T-helper 2 cell treated with Interferon-gamma antibody and Interleukin-4, amounts not matched to agents 5 μg/mL and 100 μg/mL, for 36 hours (primary cell): ENCODE measurements at regions not wholly inside any gene's neighbourhood (a gene's known extent, or its start where the extent isn't known, plus 50 kb on each side); places are given as distances from the start of the nearest gene placed in this dataset.

Source experiments
- DNase-seq: peaks from one replicate; pipeline ENCODE4 v3.0.0; 2021; ENCODE audit warnings: low spot score
- H3K27ac Mint-ChIP-seq: one replicate; pipeline ENCODE4 v1.8.0; 2021; ENCODE audit warnings: mild to moderate bottlenecking, mixed read lengths
- H3K27me3 Mint-ChIP-seq: one replicate; pipeline ENCODE4 v1.8.0; 2021; ENCODE audit warnings: low read depth, mixed read lengths
- H3K36me3 Mint-ChIP-seq: one replicate; pipeline ENCODE4 v1.8.0; 2021; ENCODE audit warnings: low read depth, mixed read lengths
- H3K4me1 Mint-ChIP-seq: one replicate; pipeline ENCODE4 v1.8.0; 2021; ENCODE audit warnings: low read depth, mixed read lengths
- H3K4me3 Mint-ChIP-seq: one replicate; pipeline ENCODE4 v1.8.0; 2022; ENCODE audit warnings: mild to moderate bottlenecking, moderate library complexity, mixed read lengths
- H3K9me3 Mint-ChIP-seq: one replicate; pipeline ENCODE4 v1.8.0; 2021; ENCODE audit warnings: mixed read lengths

GRCh38 chr7:55639640-55640039 lies 67.3 kb upstream of the VOPP1 start:
- Mint-ChIP-seq H3K4me3 (no peak overlapping the region), H3K36me3 (no peaks in the 10 kb centered on the region), H3K4me1 (peaks cover 8% of the 10 kb centered on the region), H3K27ac (no peak overlapping the region), H3K9me3 (no peaks in the 10 kb centered on the region), H3K27me3 (peaks cover 2% of the 10 kb centered on the region)
- DNase-seq = no peak

GRCh38 chr7:55629051-55629677 lies 56.9 kb upstream of the VOPP1 start:
- DNase-seq = no peak
- Mint-ChIP-seq H3K27ac (no peak overlapping the region), H3K4me1 (no peaks in the 10 kb centered on the region), H3K36me3 (no peaks in the 10 kb centered on the region), H3K9me3 (peaks cover 4% of the 10 kb centered on the region), H3K4me3 (no peak overlapping the region), H3K27me3 (peaks cover 6% of the 10 kb centered on the region)

- Mint-ChIP-seq H3K36me3 (no peaks in the 10 kb centered on the region), H3K27ac (no peak overlapping the region), H3K4me1 (no peaks in the 10 kb centered on the region), H3K9me3 (peaks cover 7% of the 10 kb centered on the region), H3K4me3 (no peak overlapping the region), H3K27me3 (peaks cover 5% of the 10 kb centered on the region)
- no peak for DNase-seq
Observed at GRCh38 chr7:55624813-55625212, 52.5 kb upstream of the VOPP1 start.

DNA sequence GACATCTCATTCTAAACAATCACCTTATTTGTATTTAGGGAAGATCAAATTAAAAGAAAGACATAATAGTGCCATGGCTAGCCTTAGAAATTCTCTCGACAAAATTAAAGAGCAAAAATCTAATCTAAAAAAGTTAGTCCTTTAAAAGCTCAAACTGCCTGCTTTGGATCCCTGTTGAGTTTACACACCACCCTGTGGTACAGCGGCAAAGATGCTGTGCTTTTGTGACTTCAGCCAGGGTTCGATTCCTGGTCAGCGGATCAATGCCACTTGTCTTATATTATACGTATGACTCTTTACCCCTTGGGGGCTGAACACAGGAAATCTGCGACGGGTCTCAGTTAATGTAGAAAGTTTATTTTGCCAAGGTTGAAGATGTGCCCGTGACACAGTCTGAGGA lies 51.3 kb upstream of the VOPP1 start:
- Mint-ChIP-seq H3K27ac (no peak overlapping the region), H3K36me3 (no peaks in the 10 kb centered on the region), H3K4me1 (no peaks in the 10 kb centered on the region), H3K4me3 (no peak overlapping the region), H3K9me3 (peaks cover 8% of the 10 kb centered on the region), H3K27me3 (no peaks in the 10 kb centered on the region)
- no peak for DNase-seq

DNA sequence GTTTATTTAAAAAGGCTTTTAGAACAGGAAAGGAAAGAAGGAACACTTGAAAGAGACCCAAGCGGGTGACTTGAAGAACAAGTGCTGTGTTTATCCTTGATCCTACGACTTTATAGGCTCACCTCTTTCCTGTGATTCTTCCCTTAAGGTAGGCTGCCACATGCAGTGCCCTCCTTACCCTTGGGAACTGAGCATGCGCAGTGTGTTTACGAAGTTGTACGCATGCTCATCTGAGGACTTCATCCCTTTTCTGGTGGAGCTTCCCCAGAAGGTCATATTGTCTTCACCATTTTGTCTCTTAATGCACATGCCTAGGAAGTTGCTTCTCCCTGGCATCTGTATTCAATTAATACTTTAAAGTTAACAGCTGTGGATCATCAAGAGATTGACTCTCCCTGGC lies 49.9 kb upstream of the VOPP1 start:
- Mint-ChIP-seq H3K27ac (no peak overlapping the region), H3K36me3 (no peaks in the 10 kb centered on the region), H3K4me3 (no peak overlapping the region), H3K27me3 (no peaks in the 10 kb centered on the region), H3K9me3 (peaks cover 19% of the 10 kb centered on the region), H3K4me1 (no peaks in the 10 kb centered on the region)
- DNase-seq = no peak
